H1 (cell line): ENCODE measurements at regions not wholly inside any gene's neighbourhood (a gene's known extent, or its start where the extent isn't known, plus 50 kb on each side); places are given as distances from the start of the nearest gene placed in this dataset.

Experiments used
- CBX8 ChIP-seq: fragments of 300-800, 300-1000 bp; sonication (generic); IDR thresholded peaks from 2 replicates; pipeline ENCODE4 v1.7.1; 2016; ENCODE audit warnings: low read depth, low read length, borderline replicate concordance
- CHD1 ChIP-seq: IDR thresholded peaks from 2 replicates; pipeline ENCODE4 v1.6.1; 2012; ENCODE audit warnings: low read depth, low read length, improper control_type of control experiment
- KDM1A ChIP-seq: fragments of 200-600, 300-600 bp; sonication (generic); IDR thresholded peaks from 2 replicates; pipeline ENCODE4 v1.7.1; 2016; ENCODE audit warnings: mild to moderate bottlenecking, low read length, borderline replicate concordance
- MAFK ChIP-seq: IDR thresholded peaks from 2 replicates; pipeline ENCODE4 v1.6.1; 2012; ENCODE audit warnings: low read depth, mild to moderate bottlenecking, improper control_type of control experiment, low read length
- PHF8 ChIP-seq: fragments of 200-600 bp; sonication (generic); conservative IDR thresholded peaks from 2 replicates; pipeline ENCODE4 v1.7.1; 2012; ENCODE audit warnings: low read depth, mild to moderate bottlenecking, inconsistent platforms, low read length, moderate library complexity
- RAD21 ChIP-seq, 2 experiments: IDR thresholded peaks in 1 of 2; conservative IDR thresholded peaks in 1 of 2; 2 replicates each; pipeline ENCODE4 v1.6.1; 2011; ENCODE audit warnings: low read depth in 2 of 2, low read length in 2 of 2, improper control_type of control experiment in 1 of 2, inconsistent platforms in 1 of 2, mild to moderate bottlenecking in 1 of 2, moderate library complexity in 1 of 2
- TAF7 ChIP-seq: optimal IDR thresholded peaks from 2 replicates; pipeline ENCODE3; 2011; ENCODE audit warnings: low read depth, mild to moderate bottlenecking, inconsistent platforms, low read length, moderate library complexity, borderline replicate concordance
- TF ChIP-seq, protein P1 (sequence below): fragments of 300-600 bp; sonication (generic); IDR thresholded peaks from 2 replicates; pipeline ENCODE4 v1.7.1; 2012; ENCODE audit warnings: low read length, moderate library complexity, mild to moderate bottlenecking, inconsistent platforms; ENCODE audit not compliant: insufficient replicate concordance
- TF ChIP-seq, protein P2 (sequence below): IDR thresholded peaks from 2 replicates; pipeline ENCODE4 v1.6.1; 2012; ENCODE audit warnings: inconsistent platforms

DNA sequence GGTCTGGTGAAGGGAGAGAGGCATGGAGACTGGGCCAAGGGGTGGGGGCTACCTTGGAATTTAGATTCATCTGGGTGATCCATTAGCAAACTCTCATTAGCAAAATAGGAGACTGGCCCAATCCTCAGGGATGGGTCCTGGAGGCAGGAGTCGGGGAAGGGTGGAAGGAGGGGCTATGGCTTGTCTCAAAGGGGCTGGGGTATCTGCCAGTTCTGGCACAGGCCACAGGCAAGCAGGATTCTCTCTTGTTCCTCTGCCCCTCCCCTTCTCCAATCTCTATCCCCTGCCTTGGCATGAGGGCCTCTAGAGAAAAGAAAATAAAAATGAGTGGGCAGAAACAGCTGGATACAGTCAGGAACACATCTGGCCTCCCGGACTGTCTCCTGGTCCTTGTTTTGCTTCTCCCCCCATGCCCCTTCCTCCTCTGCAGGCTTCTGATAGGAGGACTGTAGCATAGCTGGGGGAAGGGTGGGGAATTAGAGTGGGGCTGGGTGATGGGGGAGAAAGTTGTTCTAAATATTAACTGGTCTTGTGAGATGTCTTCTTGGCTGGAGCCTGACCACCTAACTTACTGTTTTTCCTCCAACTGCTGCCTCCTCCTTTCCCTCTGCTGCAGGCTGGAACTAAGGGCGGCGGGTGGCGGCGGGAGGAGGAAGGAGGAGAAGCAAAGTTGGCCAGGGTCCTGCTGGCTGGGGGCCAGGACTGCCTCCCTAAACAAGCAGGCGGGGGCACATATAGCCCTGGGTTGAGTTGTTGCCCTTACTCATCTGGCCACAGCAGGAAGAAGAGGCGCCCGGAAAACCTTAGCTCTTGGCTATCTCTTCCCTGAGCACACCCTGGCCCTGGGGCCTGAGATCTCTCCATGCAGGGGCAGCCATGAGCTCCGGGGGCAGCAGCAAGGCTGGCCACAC lies 53.3 kb upstream of the LAS1L start (continued):
- TF ChIP-seq, protein P1, sequence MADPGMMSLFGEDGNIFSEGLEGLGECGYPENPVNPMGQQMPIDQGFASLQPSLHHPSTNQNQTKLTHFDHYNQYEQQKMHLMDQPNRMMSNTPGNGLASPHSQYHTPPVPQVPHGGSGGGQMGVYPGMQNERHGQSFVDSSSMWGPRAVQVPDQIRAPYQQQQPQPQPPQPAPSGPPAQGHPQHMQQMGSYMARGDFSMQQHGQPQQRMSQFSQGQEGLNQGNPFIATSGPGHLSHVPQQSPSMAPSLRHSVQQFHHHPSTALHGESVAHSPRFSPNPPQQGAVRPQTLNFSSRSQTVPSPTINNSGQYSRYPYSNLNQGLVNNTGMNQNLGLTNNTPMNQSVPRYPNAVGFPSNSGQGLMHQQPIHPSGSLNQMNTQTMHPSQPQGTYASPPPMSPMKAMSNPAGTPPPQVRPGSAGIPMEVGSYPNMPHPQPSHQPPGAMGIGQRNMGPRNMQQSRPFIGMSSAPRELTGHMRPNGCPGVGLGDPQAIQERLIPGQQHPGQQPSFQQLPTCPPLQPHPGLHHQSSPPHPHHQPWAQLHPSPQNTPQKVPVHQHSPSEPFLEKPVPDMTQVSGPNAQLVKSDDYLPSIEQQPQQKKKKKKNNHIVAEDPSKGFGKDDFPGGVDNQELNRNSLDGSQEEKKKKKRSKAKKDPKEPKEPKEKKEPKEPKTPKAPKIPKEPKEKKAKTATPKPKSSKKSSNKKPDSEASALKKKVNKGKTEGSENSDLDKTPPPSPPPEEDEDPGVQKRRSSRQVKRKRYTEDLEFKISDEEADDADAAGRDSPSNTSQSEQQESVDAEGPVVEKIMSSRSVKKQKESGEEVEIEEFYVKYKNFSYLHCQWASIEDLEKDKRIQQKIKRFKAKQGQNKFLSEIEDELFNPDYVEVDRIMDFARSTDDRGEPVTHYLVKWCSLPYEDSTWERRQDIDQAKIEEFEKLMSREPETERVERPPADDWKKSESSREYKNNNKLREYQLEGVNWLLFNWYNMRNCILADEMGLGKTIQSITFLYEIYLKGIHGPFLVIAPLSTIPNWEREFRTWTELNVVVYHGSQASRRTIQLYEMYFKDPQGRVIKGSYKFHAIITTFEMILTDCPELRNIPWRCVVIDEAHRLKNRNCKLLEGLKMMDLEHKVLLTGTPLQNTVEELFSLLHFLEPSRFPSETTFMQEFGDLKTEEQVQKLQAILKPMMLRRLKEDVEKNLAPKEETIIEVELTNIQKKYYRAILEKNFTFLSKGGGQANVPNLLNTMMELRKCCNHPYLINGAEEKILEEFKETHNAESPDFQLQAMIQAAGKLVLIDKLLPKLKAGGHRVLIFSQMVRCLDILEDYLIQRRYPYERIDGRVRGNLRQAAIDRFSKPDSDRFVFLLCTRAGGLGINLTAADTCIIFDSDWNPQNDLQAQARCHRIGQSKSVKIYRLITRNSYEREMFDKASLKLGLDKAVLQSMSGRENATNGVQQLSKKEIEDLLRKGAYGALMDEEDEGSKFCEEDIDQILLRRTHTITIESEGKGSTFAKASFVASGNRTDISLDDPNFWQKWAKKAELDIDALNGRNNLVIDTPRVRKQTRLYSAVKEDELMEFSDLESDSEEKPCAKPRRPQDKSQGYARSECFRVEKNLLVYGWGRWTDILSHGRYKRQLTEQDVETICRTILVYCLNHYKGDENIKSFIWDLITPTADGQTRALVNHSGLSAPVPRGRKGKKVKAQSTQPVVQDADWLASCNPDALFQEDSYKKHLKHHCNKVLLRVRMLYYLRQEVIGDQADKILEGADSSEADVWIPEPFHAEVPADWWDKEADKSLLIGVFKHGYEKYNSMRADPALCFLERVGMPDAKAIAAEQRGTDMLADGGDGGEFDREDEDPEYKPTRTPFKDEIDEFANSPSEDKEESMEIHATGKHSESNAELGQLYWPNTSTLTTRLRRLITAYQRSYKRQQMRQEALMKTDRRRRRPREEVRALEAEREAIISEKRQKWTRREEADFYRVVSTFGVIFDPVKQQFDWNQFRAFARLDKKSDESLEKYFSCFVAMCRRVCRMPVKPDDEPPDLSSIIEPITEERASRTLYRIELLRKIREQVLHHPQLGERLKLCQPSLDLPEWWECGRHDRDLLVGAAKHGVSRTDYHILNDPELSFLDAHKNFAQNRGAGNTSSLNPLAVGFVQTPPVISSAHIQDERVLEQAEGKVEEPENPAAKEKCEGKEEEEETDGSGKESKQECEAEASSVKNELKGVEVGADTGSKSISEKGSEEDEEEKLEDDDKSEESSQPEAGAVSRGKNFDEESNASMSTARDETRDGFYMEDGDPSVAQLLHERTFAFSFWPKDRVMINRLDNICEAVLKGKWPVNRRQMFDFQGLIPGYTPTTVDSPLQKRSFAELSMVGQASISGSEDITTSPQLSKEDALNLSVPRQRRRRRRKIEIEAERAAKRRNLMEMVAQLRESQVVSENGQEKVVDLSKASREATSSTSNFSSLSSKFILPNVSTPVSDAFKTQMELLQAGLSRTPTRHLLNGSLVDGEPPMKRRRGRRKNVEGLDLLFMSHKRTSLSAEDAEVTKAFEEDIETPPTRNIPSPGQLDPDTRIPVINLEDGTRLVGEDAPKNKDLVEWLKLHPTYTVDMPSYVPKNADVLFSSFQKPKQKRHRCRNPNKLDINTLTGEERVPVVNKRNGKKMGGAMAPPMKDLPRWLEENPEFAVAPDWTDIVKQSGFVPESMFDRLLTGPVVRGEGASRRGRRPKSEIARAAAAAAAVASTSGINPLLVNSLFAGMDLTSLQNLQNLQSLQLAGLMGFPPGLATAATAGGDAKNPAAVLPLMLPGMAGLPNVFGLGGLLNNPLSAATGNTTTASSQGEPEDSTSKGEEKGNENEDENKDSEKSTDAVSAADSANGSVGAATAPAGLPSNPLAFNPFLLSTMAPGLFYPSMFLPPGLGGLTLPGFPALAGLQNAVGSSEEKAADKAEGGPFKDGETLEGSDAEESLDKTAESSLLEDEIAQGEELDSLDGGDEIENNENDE, result no peak
- TF ChIP-seq CHD1 (no peak), MAFK (no peak), RAD21 (IDR thresholded peaks at IDR 0.05 in 1 of 2, conservative IDR thresholded peaks at IDR 0.05 in 1 of 2; ENCODE audit: low read depth in 2 of 2, low read length in 2 of 2) (no peak), CBX8 (no peak), PHF8 (no peak), KDM1A (no peak), TAF7 (no peak)
- TF ChIP-seq, protein P2, sequence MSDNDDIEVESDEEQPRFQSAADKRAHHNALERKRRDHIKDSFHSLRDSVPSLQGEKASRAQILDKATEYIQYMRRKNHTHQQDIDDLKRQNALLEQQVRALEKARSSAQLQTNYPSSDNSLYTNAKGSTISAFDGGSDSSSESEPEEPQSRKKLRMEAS, result no peak
